WI38 (cell line): ENCODE measurements at regions not wholly inside any gene's neighbourhood (a gene's known extent, or its start where the extent isn't known, plus 50 kb on each side); places are given as distances from the start of the nearest gene placed in this dataset.

Experiments used
- H3K4me3 ChIP-seq: 2 replicates; pipeline ENCODE4 v1.5.1; 2011; ENCODE audit warnings: low read depth, mild to moderate bottlenecking, control low read depth, low read length
- CTCF ChIP-seq: IDR thresholded peaks from 2 replicates; pipeline ENCODE4 v1.5.1; 2012; ENCODE audit warnings: low read depth, mild to moderate bottlenecking, control low read depth, low read length

DNA sequence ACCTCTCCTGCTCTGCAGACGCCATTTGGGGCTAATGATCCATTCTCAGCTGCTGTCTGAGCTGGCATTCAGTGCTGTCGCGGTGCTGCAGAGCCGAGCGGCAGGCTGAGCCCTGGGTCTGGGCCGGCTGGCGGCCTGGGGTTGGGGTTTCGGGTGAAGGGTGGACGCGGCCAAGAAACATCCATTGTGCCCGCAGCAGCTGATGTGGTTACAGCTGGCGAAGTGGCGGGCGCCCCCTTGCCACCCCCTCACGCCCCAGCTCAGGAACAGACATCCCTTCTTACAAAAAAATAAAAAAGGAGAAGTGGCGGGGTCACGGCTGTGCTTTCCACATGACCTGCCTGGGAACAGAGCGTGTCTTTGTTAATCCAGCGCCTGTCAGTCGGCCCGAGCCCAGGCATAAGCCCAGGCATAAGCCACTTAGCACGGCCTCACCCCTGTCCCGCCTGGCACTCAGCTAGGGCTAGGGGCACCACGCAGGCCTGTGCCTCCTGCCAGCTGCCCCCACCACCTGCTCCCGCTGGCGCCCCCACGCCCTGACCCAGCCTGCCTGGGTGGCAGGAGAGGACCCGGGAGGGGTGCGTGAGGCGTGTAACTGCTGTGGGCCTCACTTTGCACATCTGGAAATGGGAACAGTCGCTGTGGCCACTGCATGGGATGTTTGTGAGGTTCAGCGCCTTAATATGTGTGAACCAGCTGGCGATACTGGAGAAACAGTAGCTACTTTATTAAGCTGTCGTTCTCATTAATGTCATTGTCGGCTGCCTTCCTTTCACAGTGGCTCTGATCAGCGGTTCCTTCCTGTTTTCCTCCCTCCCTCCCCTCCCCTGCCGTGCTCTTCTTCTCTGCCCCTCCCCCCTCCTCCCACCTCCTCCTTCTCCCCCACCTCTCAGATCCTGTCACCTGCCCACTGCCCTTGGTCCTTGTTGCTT, 197.7 kb upstream of the CIBAR2 start:
- TF ChIP-seq CTCF: no peak
- no peak overlapping the region for H3K4me3 ChIP-seq

GRCh38 chr16:85310868-85311585, 198.8 kb upstream of the CIBAR2 start:
- H3K4me3 ChIP-seq: no peak overlapping the region
- no peak for TF ChIP-seq CTCF

DNA sequence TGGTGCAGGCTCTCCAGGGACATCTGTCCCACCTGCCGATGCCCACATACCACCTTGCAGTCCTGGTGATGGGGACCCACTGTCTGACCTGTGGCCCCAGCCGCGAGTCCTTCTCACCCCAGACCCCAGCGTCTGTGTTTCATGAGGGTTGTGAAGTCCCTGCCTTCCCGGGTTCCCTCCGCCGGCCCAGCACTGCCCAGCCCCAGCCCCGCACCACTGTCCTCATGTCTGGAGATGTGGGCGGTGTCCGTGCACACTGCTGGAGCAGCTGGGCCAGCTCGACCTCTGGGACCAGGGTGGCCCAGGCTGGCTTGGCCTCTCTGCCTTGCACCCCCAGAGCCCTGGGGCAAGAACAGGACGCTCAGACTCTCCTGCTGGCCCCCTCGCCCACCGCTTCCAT, 199.5 kb upstream of the CIBAR2 start:
- TF ChIP-seq CTCF: no peak
- no peak overlapping the region for H3K4me3 ChIP-seq

DNA sequence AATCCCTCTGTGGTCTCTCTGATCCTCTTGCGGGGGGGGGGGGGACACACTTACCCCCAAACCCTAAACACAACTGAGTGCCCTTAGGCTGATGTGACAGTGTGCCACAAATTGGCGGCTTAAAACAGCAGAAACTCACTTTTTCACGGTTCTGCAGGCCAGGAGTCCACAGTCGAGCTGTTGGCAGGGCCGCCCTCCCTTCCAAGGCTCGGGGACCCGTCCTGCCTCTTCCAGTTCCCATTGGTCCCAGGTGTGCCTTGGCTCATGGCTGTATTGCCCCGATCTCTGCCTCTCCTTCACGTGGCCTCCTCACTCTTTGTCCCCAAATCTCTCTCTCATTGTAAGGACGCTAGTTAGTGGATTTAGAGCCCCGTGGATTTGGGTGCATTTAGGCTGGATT, 199.9 kb upstream of the CIBAR2 start:
- no peak overlapping the region for H3K4me3 ChIP-seq
- TF ChIP-seq CTCF: no peak

DNA sequence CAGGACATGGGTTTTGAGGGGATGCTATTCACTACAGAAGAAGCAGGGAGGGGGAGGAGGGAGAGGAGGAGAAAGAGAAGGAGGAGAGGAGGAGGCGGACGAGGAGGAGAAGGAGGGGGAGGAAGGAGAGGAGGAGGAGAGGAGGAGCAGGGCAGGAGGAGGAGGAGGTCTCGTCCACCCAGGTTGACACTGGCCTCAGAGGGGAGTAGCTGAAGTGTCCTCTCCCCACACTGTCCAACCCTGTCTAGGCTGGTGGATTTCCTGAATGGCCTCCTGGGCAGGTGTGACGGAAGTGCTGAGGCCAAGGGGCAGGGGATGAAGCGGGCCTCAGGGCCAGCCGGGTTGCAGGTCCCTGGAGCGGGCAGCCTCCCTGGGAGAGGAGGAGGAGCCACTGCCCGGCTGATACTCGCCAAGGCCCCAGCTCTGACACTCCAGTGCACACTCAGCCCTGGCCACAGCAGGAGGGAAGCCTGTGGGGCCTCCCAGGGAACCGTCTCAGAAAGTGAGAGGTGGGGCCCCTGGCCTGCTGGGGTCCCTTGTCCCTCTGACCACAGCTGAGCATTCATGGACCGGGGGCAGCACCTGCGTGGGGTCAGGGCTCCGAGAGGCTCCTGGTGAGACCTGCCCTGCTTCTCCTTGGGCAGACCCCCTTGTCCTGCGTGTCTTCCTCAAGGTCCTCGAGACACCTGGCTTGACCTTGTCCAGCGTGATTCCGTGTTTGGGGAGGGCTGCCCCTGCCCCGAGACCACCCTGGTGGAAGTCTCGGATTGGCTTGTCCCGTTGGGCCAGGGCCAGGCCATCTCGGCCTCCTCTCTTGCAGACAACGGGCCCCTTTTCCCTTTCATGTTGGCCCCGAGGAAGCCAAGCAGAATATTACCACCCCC, 200.6 kb upstream of the CIBAR2 start:
- H3K4me3 ChIP-seq: no peak overlapping the region
- no peak for TF ChIP-seq CTCF

- no peak overlapping the region for H3K4me3 ChIP-seq
- no peak for TF ChIP-seq CTCF
These were observed 201.4 kb upstream of the CIBAR2 start for GRCh38 chr16:85313526-85314301.
